H9 (cell line): ENCODE measurements at regions not wholly inside any gene's neighbourhood (a gene's known extent, or its start where the extent isn't known, plus 50 kb on each side); places are given as distances from the start of the nearest gene placed in this dataset.
"Not testable (repeated sequence)": the region's sequence is repeated elsewhere in the genome, so short reads cannot be mapped to it uniquely, and the experiment has no call there.

Source experiments
- DNase-seq: peaks from one replicate; pipeline ENCODE4 v3.0.0-alpha.2; 2017
- H2AFZ ChIP-seq: one replicate; pipeline ENCODE4 v1.6.1; 2013; ENCODE audit warnings: mild to moderate bottlenecking, low read length, control low read depth, moderate library complexity
- H2AK5ac ChIP-seq: 2 replicates; pipeline ENCODE4 v1.6.1; 2013; ENCODE audit warnings: low read length, control low read depth, mixed read lengths; ENCODE audit not compliant: insufficient read length
- H2BK120ac ChIP-seq: one replicate; pipeline ENCODE4 v1.6.1; 2013; ENCODE audit warnings: low read depth, mild to moderate bottlenecking, low read length, control low read depth, inconsistent platforms; ENCODE audit not compliant: poor library complexity, severe bottlenecking
- H2BK12ac ChIP-seq: 2 replicates; pipeline ENCODE4 v1.6.1; 2013; ENCODE audit warnings: low read length, control low read depth, mixed read lengths, low read depth; ENCODE audit not compliant: insufficient read length
- H2BK15ac ChIP-seq: 2 replicates; pipeline ENCODE4 v1.6.1; 2013; ENCODE audit warnings: low read depth, low read length, control low read depth
- H2BK20ac ChIP-seq: one replicate; pipeline ENCODE4 v1.6.1; 2013; ENCODE audit warnings: low read depth, mild to moderate bottlenecking, low read length, control low read depth, inconsistent platforms; ENCODE audit not compliant: poor library complexity, severe bottlenecking
- H2BK5ac ChIP-seq: 2 replicates; pipeline ENCODE4 v1.6.1; 2013; ENCODE audit warnings: low read length, control low read depth, mixed read lengths; ENCODE audit not compliant: insufficient read length
- H3K14ac ChIP-seq: 2 replicates; pipeline ENCODE4 v1.6.1; 2013; ENCODE audit warnings: low read length, control low read depth; ENCODE audit not compliant: insufficient read depth
- H3K18ac ChIP-seq: 2 replicates; pipeline ENCODE4 v1.6.1; 2013; ENCODE audit warnings: low read depth, mild to moderate bottlenecking, mixed read lengths, low read length, control low read depth; ENCODE audit not compliant: insufficient read length
- H3K23ac ChIP-seq: 2 replicates; pipeline ENCODE4 v1.6.1; 2013; ENCODE audit warnings: low read length, control low read depth, mixed read lengths, low read depth; ENCODE audit not compliant: insufficient read length
- H3K23me2 ChIP-seq: 2 replicates; pipeline ENCODE4 v1.6.1; 2013; ENCODE audit warnings: low read depth, mild to moderate bottlenecking, mixed read lengths, low read length, control low read depth; ENCODE audit not compliant: insufficient read length, poor library complexity, severe bottlenecking
- H3K27ac ChIP-seq: 2 replicates; pipeline ENCODE4 v1.5.1; 2013; ENCODE audit warnings: low read length, control low read depth, mixed read lengths, low read depth; ENCODE audit not compliant: insufficient read length
- H3K27me3 ChIP-seq: 2 replicates; pipeline ENCODE4 v1.6.1; 2013; ENCODE audit warnings: low read length, control low read depth, inconsistent platforms; ENCODE audit not compliant: insufficient read depth
- H3K4ac ChIP-seq: 2 replicates; pipeline ENCODE4 v1.6.1; 2013; ENCODE audit warnings: low read depth, mild to moderate bottlenecking, control low read depth, inconsistent platforms, low read length, moderate library complexity
- H3K4me1 ChIP-seq: 2 replicates; pipeline ENCODE4 v1.6.1; 2013; ENCODE audit warnings: low read length, control low read depth, inconsistent platforms; ENCODE audit not compliant: insufficient read depth
- H3K4me2 ChIP-seq: 2 replicates; pipeline ENCODE4 v1.6.1; 2013; ENCODE audit warnings: low read length, control low read depth, mixed read lengths; ENCODE audit not compliant: insufficient read length, insufficient read depth
- H3K56ac ChIP-seq: 2 replicates; pipeline ENCODE4 v1.6.1; 2013; ENCODE audit warnings: low read depth, mild to moderate bottlenecking, mixed read lengths, low read length, control low read depth; ENCODE audit not compliant: insufficient read length
- H3K79me1 ChIP-seq: 2 replicates; pipeline ENCODE4 v1.6.1; 2013; ENCODE audit warnings: low read depth, mild to moderate bottlenecking, moderate library complexity, low read length, control low read depth, inconsistent platforms; ENCODE audit not compliant: insufficient read depth, poor library complexity, severe bottlenecking
- H3K79me2 ChIP-seq: 2 replicates; pipeline ENCODE4 v1.6.1; 2013; ENCODE audit warnings: low read length, control low read depth, inconsistent platforms; ENCODE audit not compliant: insufficient read depth
- H3K9ac ChIP-seq: 2 replicates; pipeline ENCODE4 v1.6.1; 2013; ENCODE audit warnings: low read length, control low read depth, mixed read lengths; ENCODE audit not compliant: insufficient read length; ENCODE audit errors: extremely low read depth
- H3K9me3 ChIP-seq: one replicate; pipeline ENCODE4 v1.6.1; 2013; ENCODE audit warnings: low read depth, low read length, inconsistent platforms; ENCODE audit not compliant: control insufficient read depth
- H3T11ph ChIP-seq: one replicate; pipeline ENCODE4 v1.6.1; 2013; ENCODE audit warnings: mild to moderate bottlenecking, low read length, control low read depth, inconsistent platforms
- H4K20me1 ChIP-seq: one replicate; pipeline ENCODE4 v1.6.1; 2013; ENCODE audit not compliant: control insufficient read depth, insufficient read length, insufficient read depth
- H4K5ac ChIP-seq: 2 replicates; pipeline ENCODE4 v1.6.1; 2013; ENCODE audit warnings: low read depth, mild to moderate bottlenecking, mixed read lengths, low read length, control low read depth; ENCODE audit not compliant: insufficient read length
- H4K8ac ChIP-seq: replicated peaks from 2 replicates; pipeline ENCODE4 v1.6.1; 2013; ENCODE audit warnings: low read length, control low read depth, mixed read lengths, low read depth; ENCODE audit not compliant: insufficient read length
- H4K91ac ChIP-seq: 2 replicates; pipeline ENCODE4 v1.6.1; 2013; ENCODE audit warnings: low read depth, mild to moderate bottlenecking, moderate library complexity, mixed read lengths, low read length, control low read depth; ENCODE audit not compliant: insufficient read length
- H3K27ac Mint-ChIP-seq, 3 experiments: 2 replicates in 2 of 3; 3 replicates in 1 of 3; pipeline ENCODE4 v1.8.0; 2020 to 2021; ENCODE audit warnings: mixed read lengths in 3 of 3, mild to moderate bottlenecking in 1 of 3, moderate library complexity in 1 of 3
- H3K27me3 Mint-ChIP-seq: 2 replicates; pipeline ENCODE4 v1.8.0; 2021; ENCODE audit warnings: low read depth, mild to moderate bottlenecking, moderate library complexity, mixed read lengths
- H3K36me3 Mint-ChIP-seq, 3 experiments: 2 replicates in 2 of 3; 3 replicates in 1 of 3; pipeline ENCODE4 v1.8.0; 2020 to 2021; ENCODE audit warnings: low read depth in 3 of 3, mixed read lengths in 3 of 3; ENCODE audit not compliant: insufficient read depth in 1 of 3
- H3K4me1 Mint-ChIP-seq, 2 experiments: 2 replicates each; pipeline ENCODE4 v1.8.0; 2020; ENCODE audit warnings: mixed read lengths in 2 of 2
- H3K4me3 Mint-ChIP-seq, 2 experiments: 2 replicates in 1 of 2; 3 replicates in 1 of 2; pipeline ENCODE4 v1.8.0; 2020 to 2021; ENCODE audit warnings: mild to moderate bottlenecking in 2 of 2, mixed read lengths in 2 of 2, moderate library complexity in 1 of 2
- H3K9me3 Mint-ChIP-seq, 2 experiments: 2 replicates in 1 of 2; 3 replicates in 1 of 2; pipeline ENCODE4 v1.8.0; 2020; ENCODE audit warnings: mild to moderate bottlenecking in 2 of 2, mixed read lengths in 2 of 2, moderate library complexity in 1 of 2
- WGBS: extraction: QIAGEN DNeasy Blood & Tissue Kit; methylation state at CpG from one replicate; pipeline ENCODE4 v1.1.7; 2013; ENCODE audit warnings: missing lambda C conversion rate, low lambda C conversion rate, mixed read lengths; ENCODE audit not compliant: insufficient read length; ENCODE audit errors: extremely low coverage; 5-methylcytosine and 5-hydroxymethylcytosine counted together
- TF ChIP-seq, protein P1 (sequence below): fragments of 200-600 bp; sonication (generic); conservative IDR thresholded peaks from 3 replicates; pipeline ENCODE4 v1.8.0; 2021; ENCODE audit warnings: antibody characterized with exemption, mild to moderate bottlenecking

DNA sequence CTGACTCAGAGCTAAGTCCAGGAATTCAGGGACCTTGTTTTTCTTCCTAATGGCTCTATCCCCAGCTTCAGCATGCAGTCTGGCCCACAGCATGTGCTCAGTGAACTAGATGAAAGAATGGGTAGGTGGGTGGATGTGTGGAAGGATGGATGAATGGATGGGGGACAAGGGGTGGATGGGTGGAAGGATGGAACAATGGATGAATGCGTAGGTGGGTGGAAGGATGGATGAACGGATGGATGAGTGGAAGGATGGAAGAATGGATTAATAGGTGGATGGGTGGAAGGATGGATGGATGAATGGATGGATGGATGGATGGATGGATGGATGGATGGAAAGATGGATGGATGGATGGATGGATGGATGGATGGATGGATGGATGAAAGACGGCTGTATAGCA lies 79.7 kb upstream of the SFSWAP start:
- Histone ChIP-seq H3T11ph (no peak overlapping the region), H3K23me2 (no peaks in the 10 kb centered on the region), H2BK120ac (no peak overlapping the region), H3K79me1 (no peaks in the 10 kb centered on the region), H2BK20ac (no peak overlapping the region), H4K8ac (no peak overlapping the region), H2AK5ac (no peak overlapping the region), H2BK12ac (no peak overlapping the region), H2BK15ac (no peak overlapping the region), H3K4me1 (no peaks in the 10 kb centered on the region; the same call in 1 of the 2 replicates), H3K4me2 (no peak overlapping the region), H3K27me3 (no peaks in the 10 kb centered on the region), H2BK5ac (no peak overlapping the region), H3K18ac (no peak overlapping the region), H3K4ac (no peak overlapping the region), H4K91ac (no peak overlapping the region), H3K23ac (no peak overlapping the region), H3K9ac (no peak overlapping the region), H4K20me1 (no peaks in the 10 kb centered on the region), H4K5ac (no peak overlapping the region), H3K27ac (no peak overlapping the region), H3K79me2 (no peaks in the 10 kb centered on the region), H2AFZ (no peak overlapping the region), H3K56ac (no peak overlapping the region), H3K14ac (no peak overlapping the region), H3K9me3 (no peaks in the 10 kb centered on the region)
- DNase-seq = no peak
- Mint-ChIP-seq H3K27me3 (peaks cover 2% of the 10 kb centered on the region), H3K36me3 (no peaks in the 10 kb centered on the region; a peak in 2 of 7 replicates), H3K4me3 (no peak overlapping the region; a peak in 1 of 5 replicates), H3K4me1 (peaks cover 24 to 34% of the 10 kb centered on the region in 2 experiments), H3K9me3 (no peaks in the 10 kb centered on the region; a peak in 3 of 5 replicates), H3K27ac (no peak overlapping the region)
- TF ChIP-seq, protein P1, sequence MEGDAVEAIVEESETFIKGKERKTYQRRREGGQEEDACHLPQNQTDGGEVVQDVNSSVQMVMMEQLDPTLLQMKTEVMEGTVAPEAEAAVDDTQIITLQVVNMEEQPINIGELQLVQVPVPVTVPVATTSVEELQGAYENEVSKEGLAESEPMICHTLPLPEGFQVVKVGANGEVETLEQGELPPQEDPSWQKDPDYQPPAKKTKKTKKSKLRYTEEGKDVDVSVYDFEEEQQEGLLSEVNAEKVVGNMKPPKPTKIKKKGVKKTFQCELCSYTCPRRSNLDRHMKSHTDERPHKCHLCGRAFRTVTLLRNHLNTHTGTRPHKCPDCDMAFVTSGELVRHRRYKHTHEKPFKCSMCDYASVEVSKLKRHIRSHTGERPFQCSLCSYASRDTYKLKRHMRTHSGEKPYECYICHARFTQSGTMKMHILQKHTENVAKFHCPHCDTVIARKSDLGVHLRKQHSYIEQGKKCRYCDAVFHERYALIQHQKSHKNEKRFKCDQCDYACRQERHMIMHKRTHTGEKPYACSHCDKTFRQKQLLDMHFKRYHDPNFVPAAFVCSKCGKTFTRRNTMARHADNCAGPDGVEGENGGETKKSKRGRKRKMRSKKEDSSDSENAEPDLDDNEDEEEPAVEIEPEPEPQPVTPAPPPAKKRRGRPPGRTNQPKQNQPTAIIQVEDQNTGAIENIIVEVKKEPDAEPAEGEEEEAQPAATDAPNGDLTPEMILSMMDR = no peak
- 100% methylated on average over 2 of the region's 3 CpGs for WGBS

DNA sequence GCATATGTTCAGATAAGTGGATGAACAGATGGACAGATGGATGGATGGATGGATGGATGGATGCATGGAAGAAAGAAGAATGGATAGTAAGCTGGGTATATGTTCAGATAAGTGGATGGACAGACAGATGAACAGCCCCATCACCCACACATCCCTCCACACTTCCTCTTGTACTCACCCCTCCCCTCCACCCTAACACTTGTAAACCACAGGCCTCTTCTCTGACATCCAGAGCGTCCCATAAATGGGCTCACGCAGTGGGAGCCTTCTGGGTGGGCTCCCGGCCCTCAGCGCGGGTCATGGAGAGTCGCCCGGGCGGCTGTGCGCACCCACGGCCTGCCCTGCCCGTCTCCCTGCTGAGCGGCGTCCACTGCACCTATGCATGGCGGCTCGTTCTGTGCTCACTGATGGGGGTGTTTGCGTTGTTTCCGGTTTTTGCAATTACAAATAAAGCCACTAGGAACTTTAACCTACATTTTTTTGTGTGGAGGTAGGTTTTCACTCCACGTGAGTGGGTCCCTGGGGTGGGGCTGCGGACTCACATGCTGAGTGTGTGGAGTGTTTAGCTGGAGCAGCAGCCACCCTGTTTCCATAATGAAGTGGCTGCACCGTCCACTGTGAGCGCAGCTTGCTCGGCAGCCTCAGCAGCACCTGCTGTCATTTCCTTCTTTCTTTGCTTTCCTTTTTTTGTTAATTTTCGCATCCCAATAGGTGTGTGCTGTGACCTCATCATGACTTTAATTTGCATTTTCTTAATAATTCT lies 78.8 kb upstream of the SFSWAP start:
- H3K23me2 ChIP-seq, H2AK5ac ChIP-seq, H4K8ac ChIP-seq, H2AFZ ChIP-seq, H3K4ac ChIP-seq, H3K14ac ChIP-seq, H4K91ac ChIP-seq, H2BK5ac ChIP-seq, H2BK15ac ChIP-seq, H3K27ac ChIP-seq, H2BK120ac ChIP-seq, H3K56ac ChIP-seq, H3K9me3 ChIP-seq, H3T11ph ChIP-seq, H2BK12ac ChIP-seq, H3K9ac ChIP-seq, H4K5ac ChIP-seq, H3K23ac ChIP-seq, H3K27ac Mint-ChIP-seq, H3K18ac ChIP-seq, H3K27me3 Mint-ChIP-seq, DNase-seq, H3K79me1 ChIP-seq, H3K27me3 ChIP-seq, H2BK20ac ChIP-seq, H3K4me1 ChIP-seq, H3K9me3 Mint-ChIP-seq, H4K20me1 ChIP-seq, H3K4me2 ChIP-seq, H3K79me2 ChIP-seq, H3K36me3 Mint-ChIP-seq, H3K4me3 Mint-ChIP-seq: not testable (repeated sequence)
- H3K4me1 Mint-ChIP-seq = peaks cover 23 to 32% of the 10 kb centered on the region in 2 experiments
- WGBS = no CpG with 5 or more reads among the region's 23 CpGs
